ENCODE measurements at regions not wholly inside any gene's neighbourhood (a gene's known extent, or its start where the extent isn't known, plus 50 kb on each side); places are given as distances from the start of the nearest gene placed in this dataset.
"Not testable (repeated sequence)": the region's sequence is repeated elsewhere in the genome, so short reads cannot be mapped to it uniquely, and the experiment has no call there.

GRCh38 chr18:55893948-55894347, 306.0 kb upstream of the TCF4 start:
- TF ChIP-seq TAF1 (IDR thresholded peaks at IDR 0.05; ENCODE audit: low read depth, low read length), result no peak
- TF ChIP-seq SPI1 (IDR thresholded peaks at IDR 0.05; ENCODE audit: low read depth, low read length), result no peak
- TF ChIP-seq PAX5 (IDR thresholded peaks at IDR 0.05; ENCODE audit: insufficient read depth, low read length, severe bottlenecking), result no peak
- no peak for TF ChIP-seq POLR2A (IDR thresholded peaks at IDR 0.05; ENCODE audit: low read depth, low read length)
- no peak for TF ChIP-seq POU2F2 (IDR thresholded peaks at IDR 0.05; ENCODE audit: low read depth, low read length)
- TF ChIP-seq POLR2AphosphoS5 (IDR thresholded peaks at IDR 0.05; ENCODE audit: low read depth, low read length), result no peak
- DNase-seq (ENCODE audit: insufficient read length, low spot score), result no peak

GRCh38 chr18:55892862-55893813, 305.1 kb upstream of the TCF4 start:
- not testable (repeated sequence) for DNase-seq (ENCODE audit: insufficient read length, low spot score); FAIRE-seq

More at GRCh38 chr18:55893948-55894347, 306.0 kb upstream of the TCF4 start:
- no peak for FAIRE-seq

- FAIRE-seq, result no peak
- no peak for DNase-seq (ENCODE audit: insufficient read length, low spot score)
- no peak for TF ChIP-seq POLR2AphosphoS5 (IDR thresholded peaks at IDR 0.05; ENCODE audit: low read depth, low read length)
- TF ChIP-seq TAF1 (IDR thresholded peaks at IDR 0.05; ENCODE audit: low read depth, low read length), result no peak
- TF ChIP-seq PAX5 (IDR thresholded peaks at IDR 0.05; ENCODE audit: insufficient read depth, low read length, severe bottlenecking), result no peak
- no peak for TF ChIP-seq POLR2A (IDR thresholded peaks at IDR 0.05; ENCODE audit: low read depth, low read length)
- TF ChIP-seq SPI1 (IDR thresholded peaks at IDR 0.05; ENCODE audit: low read depth, low read length), result no peak
- TF ChIP-seq POU2F2 (IDR thresholded peaks at IDR 0.05; ENCODE audit: low read depth, low read length), result no peak
These were observed 298.9 kb upstream of the TCF4 start for GRCh38 chr18:55886886-55887285.

GRCh38 chr18:55884498-55884897, 296.5 kb upstream of the TCF4 start:
- TF ChIP-seq SPI1 (IDR thresholded peaks at IDR 0.05; ENCODE audit: low read depth, low read length) (no peak), POLR2AphosphoS5 (IDR thresholded peaks at IDR 0.05; ENCODE audit: low read depth, low read length) (no peak), POLR2A (IDR thresholded peaks at IDR 0.05; ENCODE audit: low read depth, low read length) (no peak), TAF1 (IDR thresholded peaks at IDR 0.05; ENCODE audit: low read depth, low read length) (no peak), POU2F2 (IDR thresholded peaks at IDR 0.05; ENCODE audit: low read depth, low read length) (no peak), PAX5 (IDR thresholded peaks at IDR 0.05; ENCODE audit: insufficient read depth, low read length, severe bottlenecking) (no peak)
- DNase-seq (ENCODE audit: insufficient read length, low spot score), result no peak
- FAIRE-seq, result no peak

- DNase-seq (ENCODE audit: insufficient read length, low spot score) (no peak), FAIRE-seq (no peak)
- TF ChIP-seq SPI1 (IDR thresholded peaks at IDR 0.05; ENCODE audit: low read depth, low read length) (no peak), TAF1 (IDR thresholded peaks at IDR 0.05; ENCODE audit: low read depth, low read length) (no peak), PAX5 (IDR thresholded peaks at IDR 0.05; ENCODE audit: insufficient read depth, low read length, severe bottlenecking) (no peak), POLR2AphosphoS5 (IDR thresholded peaks at IDR 0.05; ENCODE audit: low read depth, low read length) (no peak), POU2F2 (IDR thresholded peaks at IDR 0.05; ENCODE audit: low read depth, low read length) (no peak), POLR2A (IDR thresholded peaks at IDR 0.05; ENCODE audit: low read depth, low read length) (no peak)
These were observed 292.6 kb upstream of the TCF4 start for GRCh38 chr18:55880617-55881016.

GRCh38 chr18:55879331-55879730, 291.3 kb upstream of the TCF4 start:
- DNase-seq (ENCODE audit: insufficient read length, low spot score), result no peak
- no peak for FAIRE-seq
- no peak for TF ChIP-seq PAX5 (IDR thresholded peaks at IDR 0.05; ENCODE audit: insufficient read depth, low read length, severe bottlenecking)
- TF ChIP-seq SPI1 (IDR thresholded peaks at IDR 0.05; ENCODE audit: low read depth, low read length), result no peak
- no peak for TF ChIP-seq POLR2AphosphoS5 (IDR thresholded peaks at IDR 0.05; ENCODE audit: low read depth, low read length)
- TF ChIP-seq POU2F2 (IDR thresholded peaks at IDR 0.05; ENCODE audit: low read depth, low read length), result no peak
- no peak for TF ChIP-seq TAF1 (IDR thresholded peaks at IDR 0.05; ENCODE audit: low read depth, low read length)
- TF ChIP-seq POLR2A (IDR thresholded peaks at IDR 0.05; ENCODE audit: low read depth, low read length), result no peak

- DNase-seq (ENCODE audit: insufficient read length, low spot score), result no peak
- FAIRE-seq, result no peak
These were observed 290.2 kb upstream of the TCF4 start for GRCh38 chr18:55878224-55878623.

GRCh38 chr18:55877321-55877720, 289.3 kb upstream of the TCF4 start:
- TF ChIP-seq PAX5 (IDR thresholded peaks at IDR 0.05; ENCODE audit: insufficient read depth, low read length, severe bottlenecking) (no peak), TAF1 (IDR thresholded peaks at IDR 0.05; ENCODE audit: low read depth, low read length) (no peak), SPI1 (IDR thresholded peaks at IDR 0.05; ENCODE audit: low read depth, low read length) (no peak), POLR2A (IDR thresholded peaks at IDR 0.05; ENCODE audit: low read depth, low read length) (no peak), POLR2AphosphoS5 (IDR thresholded peaks at IDR 0.05; ENCODE audit: low read depth, low read length) (no peak), POU2F2 (IDR thresholded peaks at IDR 0.05; ENCODE audit: low read depth, low read length) (no peak)
- DNase-seq (ENCODE audit: insufficient read length, low spot score) (no peak), FAIRE-seq (no peak)

More at GRCh38 chr18:55878224-55878623, 290.2 kb upstream of the TCF4 start:
- TF ChIP-seq POLR2AphosphoS5 (IDR thresholded peaks at IDR 0.05; ENCODE audit: low read depth, low read length) (no peak), SPI1 (IDR thresholded peaks at IDR 0.05; ENCODE audit: low read depth, low read length) (peak; percentile 62), POU2F2 (IDR thresholded peaks at IDR 0.05; ENCODE audit: low read depth, low read length) (no peak)

- no peak for FAIRE-seq
- TF ChIP-seq TAF1 (IDR thresholded peaks at IDR 0.05; ENCODE audit: low read depth, low read length) (no peak), POLR2AphosphoS5 (IDR thresholded peaks at IDR 0.05; ENCODE audit: low read depth, low read length) (no peak), POLR2A (IDR thresholded peaks at IDR 0.05; ENCODE audit: low read depth, low read length) (no peak), PAX5 (IDR thresholded peaks at IDR 0.05; ENCODE audit: insufficient read depth, low read length, severe bottlenecking) (no peak), POU2F2 (IDR thresholded peaks at IDR 0.05; ENCODE audit: low read depth, low read length) (no peak), SPI1 (IDR thresholded peaks at IDR 0.05; ENCODE audit: low read depth, low read length) (no peak)
- no peak for DNase-seq (ENCODE audit: insufficient read length, low spot score)
These were observed 288.3 kb upstream of the TCF4 start for GRCh38 chr18:55876254-55876653.

All from GM12891 (cell line).